ENCODE measurements at regions not wholly inside any gene's neighbourhood (a gene's known extent, or its start where the extent isn't known, plus 50 kb on each side); places are given as distances from the start of the nearest gene placed in this dataset.

DNA sequence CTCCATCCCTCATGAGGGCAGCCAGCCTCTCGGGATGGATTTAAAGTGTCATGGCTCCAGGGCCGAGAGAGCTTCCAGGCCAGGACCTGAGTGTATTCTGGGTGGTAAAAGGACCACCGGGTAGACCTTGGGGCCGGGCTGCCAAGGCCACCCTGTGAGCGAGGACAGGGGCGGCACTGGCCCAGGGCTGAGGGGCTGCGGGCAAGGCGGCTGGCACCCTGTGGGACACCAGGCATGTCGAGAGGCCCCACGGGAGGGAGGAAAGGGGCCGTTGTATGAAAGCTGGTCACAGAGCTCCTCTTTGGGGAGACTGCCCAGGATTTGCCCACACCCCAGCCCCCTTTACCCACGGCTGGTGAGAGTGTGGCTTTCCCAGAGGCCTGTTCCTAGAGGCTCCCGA lies 92.3 kb upstream of the RTL6 start:
- no peak for DNase-seq

DNA sequence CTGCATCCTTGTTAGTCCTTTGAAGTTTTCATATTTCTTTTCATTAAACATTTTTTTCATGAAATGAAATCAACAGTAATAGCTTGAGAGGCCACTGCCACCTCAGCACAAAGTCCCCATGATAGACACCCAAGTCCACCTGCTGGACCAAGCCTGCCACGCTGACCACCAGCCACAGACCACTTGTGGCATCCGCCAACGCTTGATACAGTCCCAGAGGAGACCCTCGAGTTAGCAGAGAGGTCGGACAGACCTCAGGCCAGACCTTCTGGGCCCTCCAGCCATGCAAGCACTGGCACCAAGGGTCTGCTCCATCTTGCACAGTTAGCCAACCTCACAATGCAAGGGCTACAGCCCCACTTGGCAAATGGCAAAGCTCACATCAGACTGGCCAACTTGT lies 91.8 kb upstream of the RTL6 start:
- no peak for DNase-seq

DNA sequence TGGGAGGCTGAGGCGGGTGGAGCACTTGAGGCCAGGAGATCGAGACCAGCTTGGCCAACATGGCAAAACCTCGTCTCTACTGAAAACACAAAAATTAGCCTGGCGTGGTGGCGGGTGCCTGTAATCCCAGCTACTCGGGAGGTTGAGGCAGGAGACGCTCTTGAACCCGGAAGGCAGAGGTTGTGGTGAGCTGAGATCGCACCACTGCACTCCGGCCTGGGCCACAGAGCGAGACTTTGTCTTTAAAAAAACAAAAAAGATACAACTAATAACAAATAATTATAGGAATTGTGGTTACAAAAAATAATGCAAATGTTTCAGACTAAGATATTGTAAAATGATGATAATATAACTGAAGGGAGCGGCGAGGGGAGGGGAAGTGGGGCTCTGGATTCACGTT lies 90.3 kb upstream of the RTL6 start:
- no peak for DNase-seq

DNA sequence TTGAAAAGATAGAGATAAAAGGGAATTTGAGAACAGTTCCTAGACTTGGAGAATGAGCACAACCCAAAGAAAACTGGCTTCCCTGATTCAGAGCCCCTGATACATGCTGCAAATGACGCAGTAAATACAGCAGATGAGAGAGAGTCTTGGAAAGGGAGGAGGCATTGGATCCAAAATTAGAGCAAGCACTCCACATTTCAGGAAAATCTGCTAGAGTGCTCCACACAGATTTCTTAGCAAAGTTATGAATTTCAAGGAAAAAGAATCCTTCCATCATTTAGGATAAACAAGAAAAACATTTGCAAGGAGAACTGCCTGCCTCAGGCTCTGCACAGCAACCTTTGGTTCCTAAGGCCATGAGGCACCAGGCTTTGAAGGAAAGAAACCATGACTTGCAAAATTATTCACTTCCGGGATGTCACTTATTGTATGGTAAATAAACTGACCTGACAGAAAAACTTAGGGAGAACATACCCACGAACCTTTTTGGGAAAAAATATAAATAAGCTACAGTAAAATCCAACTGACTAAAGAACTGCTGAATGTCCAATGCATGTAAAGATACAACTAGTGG lies 89.8 kb upstream of the RTL6 start:
- no peak for DNase-seq

DNA sequence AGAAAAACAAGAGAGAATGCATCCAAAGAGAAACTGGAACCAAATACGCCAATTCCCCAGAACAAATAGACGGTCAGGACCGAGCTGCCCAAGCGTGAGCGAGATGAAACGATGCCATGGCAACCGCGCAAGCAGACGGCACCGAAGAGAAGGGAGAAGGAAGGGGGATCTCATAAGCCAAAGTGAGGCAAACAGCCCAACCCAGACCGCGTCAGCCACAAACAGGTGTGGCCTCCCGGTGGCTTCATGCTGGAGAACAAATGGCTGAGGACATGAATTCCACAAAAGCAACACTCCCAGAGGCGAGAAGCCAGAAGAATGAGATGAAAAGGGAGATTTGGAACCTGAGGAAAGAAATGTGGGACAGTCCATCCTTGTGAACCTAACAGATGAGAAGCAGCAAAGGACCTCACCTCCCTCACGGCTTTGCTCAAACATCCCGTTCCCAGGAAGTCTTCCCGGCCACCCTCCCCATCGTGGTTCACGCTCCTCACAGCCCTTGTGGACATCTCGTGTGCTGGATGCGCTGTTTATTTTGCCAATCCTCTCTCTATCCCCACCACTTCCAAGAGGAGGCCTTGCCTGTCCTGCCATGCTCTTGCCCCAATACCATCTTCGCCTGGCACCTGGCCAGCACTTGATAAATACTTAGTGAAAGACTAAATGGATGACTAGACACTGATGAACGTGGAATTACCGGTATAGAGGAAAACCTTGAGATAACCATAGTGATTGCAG lies 89.1 kb upstream of the RTL6 start:
- DNase-seq = no peak

DNA sequence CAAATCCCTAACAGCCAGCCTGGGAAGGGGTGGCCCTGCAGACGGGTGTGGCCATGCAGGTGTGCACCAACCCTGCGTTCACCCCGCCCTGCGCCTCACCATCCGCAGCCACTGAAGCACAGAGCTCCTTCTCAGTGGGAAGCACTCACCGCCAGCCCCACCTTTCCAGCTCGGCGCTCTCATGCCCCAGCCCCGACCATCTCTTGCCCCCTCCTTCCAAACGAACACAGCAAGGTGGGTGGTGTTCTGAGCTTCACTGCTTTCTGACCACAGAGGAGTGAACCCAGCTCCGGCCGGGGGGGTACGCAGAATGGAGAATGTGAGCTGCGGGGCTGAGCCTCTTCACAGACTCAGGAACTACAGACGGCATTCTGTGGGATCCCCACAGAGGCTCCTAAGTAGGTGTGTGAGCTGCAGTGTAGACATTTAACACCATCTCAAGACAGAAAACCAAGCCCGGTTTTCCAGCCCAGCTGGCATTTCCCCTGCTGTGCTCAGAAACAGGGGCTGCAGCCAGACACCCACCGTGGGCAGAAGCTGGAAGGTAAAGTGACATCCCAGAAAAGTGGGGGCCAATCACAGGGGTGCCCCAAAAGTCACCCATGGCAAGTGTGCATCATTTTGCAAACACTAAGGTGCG lies 88.4 kb upstream of the RTL6 start:
- DNase-seq = no peak

DNA sequence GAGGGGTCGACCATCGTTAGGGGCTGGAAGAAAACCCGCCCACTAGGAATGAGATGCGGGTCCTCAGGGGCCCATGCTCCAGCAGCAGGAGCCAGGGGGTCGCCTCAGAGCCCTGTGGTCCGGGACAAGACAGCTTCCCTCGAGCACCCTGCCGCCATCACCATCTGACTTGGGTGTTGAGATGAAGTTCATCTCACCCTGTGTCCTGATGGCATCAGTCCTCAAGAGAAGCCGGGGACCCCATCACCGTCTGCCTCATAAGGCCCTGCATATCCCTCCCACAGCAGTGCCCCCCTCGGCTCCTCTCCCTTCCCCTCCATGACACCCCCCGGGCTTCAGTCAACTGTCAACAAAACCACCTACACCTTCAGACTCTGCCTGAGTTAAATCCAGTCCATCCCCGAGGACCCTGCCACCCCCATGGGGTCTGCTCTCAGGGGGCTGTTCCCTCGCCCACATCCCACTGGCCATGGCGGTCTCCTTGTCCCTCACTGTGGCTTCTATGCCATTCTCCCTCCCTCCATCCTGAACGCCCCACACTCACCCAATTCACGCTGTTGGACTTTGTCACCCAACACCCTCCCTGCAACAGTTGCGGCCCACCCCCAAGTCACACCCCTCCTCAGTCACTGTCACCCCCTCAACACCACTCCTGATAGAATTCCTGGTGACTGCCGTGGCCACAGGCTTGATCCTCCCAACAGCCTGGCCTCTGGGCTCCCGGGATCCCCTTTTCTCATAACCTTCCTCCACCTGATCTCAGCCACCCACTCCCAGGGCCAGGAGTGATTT lies 87.7 kb upstream of the RTL6 start:
- no peak for DNase-seq

GRCh38 chr22:44584256-44584902 lies 86.3 kb upstream of the RTL6 start:
- no peak for DNase-seq

DNA sequence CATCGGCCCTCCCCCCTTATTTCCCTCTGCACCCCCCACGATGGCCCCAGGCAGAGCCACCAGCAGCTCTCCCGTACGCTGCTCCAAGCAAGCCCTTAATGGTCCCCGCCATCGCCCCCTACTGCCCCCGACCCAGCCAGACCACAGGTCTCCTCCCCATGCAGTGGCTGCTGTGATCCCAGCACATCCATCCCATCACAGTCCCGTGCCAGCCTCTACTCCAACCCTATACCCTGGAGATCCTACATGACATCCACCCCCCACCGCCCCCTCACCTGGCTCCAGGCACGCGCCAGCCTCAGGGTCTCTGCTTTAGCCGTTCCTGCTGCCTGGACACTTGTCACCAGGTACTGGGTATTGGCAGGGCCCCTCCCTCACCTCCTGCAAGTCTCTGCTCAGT lies 85.8 kb upstream of the RTL6 start:
- DNase-seq = no peak

GRCh38 chr22:44583061-44583760 lies 85.2 kb upstream of the RTL6 start:
- no peak for DNase-seq

- no peak for DNase-seq
Measured at GRCh38 chr22:44582016-44582415, 84.0 kb upstream of the RTL6 start.

- DNase-seq = no peak
Measured at GRCh38 chr22:44581096-44581435, 83.0 kb upstream of the RTL6 start.

DNA sequence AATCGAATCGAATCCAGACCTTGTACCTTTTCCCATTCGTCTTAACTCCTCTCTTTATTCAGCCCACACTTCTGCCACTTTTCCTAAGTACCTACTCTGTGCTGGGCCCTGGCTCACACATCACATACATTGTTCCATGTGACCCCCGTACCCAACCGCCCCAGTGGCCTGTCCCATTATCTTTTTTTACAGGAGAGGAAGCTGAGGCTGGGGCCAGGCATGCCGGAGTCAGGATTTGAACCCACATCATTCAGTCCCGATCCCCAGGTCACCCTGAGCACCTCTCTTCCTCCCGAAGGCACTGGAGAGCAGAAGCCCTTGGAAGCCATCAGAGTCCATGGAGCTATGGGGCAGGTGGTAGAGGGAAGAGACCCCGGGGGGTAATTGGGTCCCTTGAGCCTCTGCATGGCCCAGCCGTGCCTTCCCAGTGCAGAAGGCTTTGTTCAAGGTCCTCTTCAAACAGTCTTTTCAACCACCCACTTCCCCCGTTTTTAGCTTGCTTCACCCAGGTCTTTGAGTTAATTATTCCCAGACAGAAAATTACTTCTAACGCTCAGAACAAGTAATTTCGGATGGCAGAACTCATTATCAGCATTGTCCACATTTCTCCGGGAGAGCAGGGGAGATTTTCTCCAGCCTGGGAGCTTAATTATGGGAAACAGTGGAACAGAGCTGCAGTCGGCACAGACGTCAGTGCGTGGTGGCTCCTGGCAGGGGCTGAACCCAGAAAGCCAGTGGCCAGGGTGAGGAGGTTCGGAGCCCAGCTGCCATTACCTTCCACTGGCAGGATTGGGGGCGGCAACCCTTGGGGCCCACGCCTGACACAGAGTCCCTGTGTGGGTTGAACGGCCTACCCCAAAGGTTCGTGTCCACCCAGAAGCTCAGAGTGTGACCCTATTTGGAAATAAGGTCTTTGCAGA lies 82.4 kb upstream of the RTL6 start:
- DNase-seq = no peak

DNA sequence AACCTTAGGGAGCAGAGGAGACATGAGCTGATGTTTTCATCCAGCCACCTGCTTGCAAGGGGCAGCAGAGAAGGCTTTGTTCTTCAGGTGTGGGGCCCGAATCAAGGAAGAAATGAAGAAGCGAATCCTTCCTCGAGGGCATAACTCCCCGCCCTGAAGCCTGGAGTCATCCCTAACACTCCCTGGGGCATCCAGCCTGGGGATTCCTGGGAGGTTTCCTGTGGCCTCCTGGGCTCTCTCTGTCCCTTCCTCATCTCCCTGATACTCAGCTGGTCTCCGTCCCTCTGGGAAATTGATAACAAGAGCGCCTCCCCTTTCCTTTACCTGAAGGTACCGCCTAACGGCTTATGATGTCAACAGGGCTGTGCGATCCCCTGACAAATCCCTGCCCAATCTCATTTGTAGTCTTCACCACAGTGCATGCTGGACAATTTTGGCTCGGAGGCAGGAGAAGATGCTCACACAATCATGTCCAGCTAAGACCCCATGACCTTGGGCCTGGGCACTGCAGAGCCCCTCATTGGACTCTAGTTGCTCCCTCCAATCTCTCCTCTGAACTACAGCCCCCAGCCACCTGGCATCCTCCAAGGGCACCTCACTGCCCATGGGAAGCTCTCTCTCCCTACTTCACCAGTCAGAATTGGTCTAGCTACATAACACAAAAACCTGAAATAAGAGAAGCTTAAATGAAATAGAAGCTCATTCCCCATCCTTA lies 80.6 kb upstream of the RTL6 start:
- DNase-seq = no peak

GRCh38 chr22:44578110-44578457 lies 80.1 kb upstream of the RTL6 start:
- DNase-seq = no peak

- no peak for DNase-seq
Measured at GRCh38 chr22:44577391-44578109, 79.5 kb upstream of the RTL6 start.

GRCh38 chr22:44576311-44577260 lies 78.6 kb upstream of the RTL6 start:
- no peak for DNase-seq

GRCh38 chr22:44575381-44576268 lies 77.6 kb upstream of the RTL6 start:
- no peak for DNase-seq

Data from activated CD4-positive, alpha-beta T cell treated with anti-CD3 and anti-CD28 coated beads, Interleukin-2, amount 50 U/mL, for 48 hours (primary cell).